GM23338 (cell line): ENCODE measurements at regions not wholly inside any gene's neighbourhood (a gene's known extent, or its start where the extent isn't known, plus 50 kb on each side); places are given as distances from the start of the nearest gene placed in this dataset.

Experiments used
- CTCF ChIP-seq, 2 experiments: fragments of 200-600 bp in 1 of 2; sonication (generic) in 1 of 2; conservative IDR thresholded peaks; 2 replicates each; pipeline versions ENCODE4 v1.5.1 to v1.6.1; 2016 to 2017; ENCODE audit warnings: antibody characterized with exemption in 2 of 2, low read depth in 2 of 2, mild to moderate bottlenecking in 2 of 2, moderate library complexity in 1 of 2
- ETS1 ChIP-seq: IDR thresholded peaks from 2 replicates; pipeline ENCODE4 v1.6.1; 2016; ENCODE audit warnings: antibody characterized with exemption
- EZH2 ChIP-seq: fragments of 200-600 bp; sonication (generic); IDR thresholded peaks from one replicate; pipeline ENCODE4 v1.8.0; 2017; ENCODE audit warnings: antibody characterized with exemption, mild to moderate bottlenecking, low read depth; ENCODE audit not compliant: unreplicated experiment
- EZH2phosphoT487 ChIP-seq: fragments of 200-600 bp; sonication (generic); IDR thresholded peaks from one replicate; pipeline ENCODE4 v1.8.1; 2018; ENCODE audit warnings: antibody characterized with exemption; ENCODE audit not compliant: unreplicated experiment
- POLR2AphosphoS5 ChIP-seq: IDR thresholded peaks from 2 replicates; pipeline ENCODE4 v1.6.1; 2016; ENCODE audit warnings: antibody characterized with exemption, low read depth
- REST ChIP-seq: IDR thresholded peaks from one replicate; pipeline ENCODE4 v1.6.1; 2018; ENCODE audit warnings: antibody characterized with exemption; ENCODE audit not compliant: unreplicated experiment
- ZNF331 ChIP-seq: fragments of 250-450 bp; sonication (Bioruptor Pico); IDR thresholded peaks from 2 replicates; pipeline ENCODE4 v1.5.0; 2020; ENCODE audit warnings: low read depth, mild to moderate bottlenecking, moderate library complexity
- ZNF462 ChIP-seq: fragments of 250-450 bp; sonication (Bioruptor Pico); IDR thresholded peaks from 2 replicates; pipeline ENCODE4 v1.5.0; 2020; ENCODE audit warnings: mild to moderate bottlenecking, moderate library complexity

DNA sequence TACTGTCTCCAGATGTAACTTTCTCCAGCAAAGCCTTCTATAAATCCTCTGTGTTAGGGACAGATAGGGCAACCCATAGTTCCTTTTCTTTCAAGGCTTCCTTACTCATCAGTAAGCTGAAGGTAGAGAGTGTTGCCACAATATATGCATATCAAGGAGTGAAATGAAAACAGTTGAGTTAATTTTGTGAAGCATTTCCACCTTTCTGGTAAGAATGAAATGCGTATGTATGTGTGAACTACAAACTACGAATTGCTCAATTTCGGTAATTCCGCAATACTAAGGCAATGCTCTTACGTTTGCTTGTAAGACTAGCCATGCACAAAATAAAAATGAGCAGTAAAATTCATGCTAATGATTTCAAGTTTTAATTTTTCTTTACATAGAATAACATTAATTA is 61.2 kb upstream of the HBS1L start:
- TF ChIP-seq CTCF (conservative IDR thresholded peaks at IDR 0.05; ENCODE audit: low read depth in 2 of 2), result no peak
- TF ChIP-seq ZNF331 (CRISPR knock-in tag), result no peak
- TF ChIP-seq POLR2AphosphoS5, result no peak
- no peak for TF ChIP-seq ZNF462 (CRISPR knock-in tag)
- TF ChIP-seq REST, result no peak
- no peak for TF ChIP-seq EZH2
- TF ChIP-seq EZH2phosphoT487, result no peak
- no peak for TF ChIP-seq ETS1
